ENCODE measurements at regions not wholly inside any gene's neighbourhood (a gene's known extent, or its start where the extent isn't known, plus 50 kb on each side); places are given as distances from the start of the nearest gene placed in this dataset.

DNA sequence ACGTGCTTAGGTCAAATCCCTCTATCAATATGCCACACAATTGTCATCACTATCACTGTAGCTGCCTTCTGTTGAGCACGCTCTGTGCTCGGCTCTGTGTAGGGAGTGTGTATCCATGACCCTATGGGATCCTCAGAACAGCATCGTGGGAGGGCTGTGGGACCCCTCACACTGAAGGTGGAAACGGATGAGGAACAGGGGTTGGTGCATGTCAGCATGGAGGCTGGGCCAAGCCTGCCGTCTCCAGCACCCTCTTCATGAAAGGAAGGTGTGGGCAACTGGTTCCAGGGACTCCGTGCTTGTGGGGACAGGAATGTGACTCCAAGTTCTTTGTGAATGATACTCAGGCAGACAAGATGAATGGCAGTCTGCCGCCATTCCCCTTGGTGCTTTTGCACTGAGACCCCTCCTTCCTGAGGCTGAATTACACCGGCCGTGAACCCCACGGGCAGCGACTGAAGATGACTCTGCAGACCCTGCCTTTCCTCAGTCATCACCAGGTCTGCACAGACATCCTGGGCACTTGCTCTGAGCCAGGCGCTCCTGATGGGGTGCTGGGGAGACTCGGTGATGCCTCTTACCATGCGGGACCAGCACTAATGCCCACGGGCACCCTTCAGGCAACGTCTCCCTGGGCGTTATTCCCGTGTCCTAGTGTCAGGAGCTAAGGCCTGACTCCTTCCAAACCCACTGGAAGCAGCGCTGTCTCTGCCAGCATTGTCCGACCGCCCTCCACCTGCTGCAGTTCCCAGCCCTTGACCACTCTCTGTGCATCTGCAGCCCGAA is 495.2 kb downstream of the TCERG1L start:
- no peaks in the 10 kb centered on the region for H3K36me3 ChIP-seq (ENCODE audit: insufficient read depth, low read length)
- H3K9me2 ChIP-seq (replicated peaks; ENCODE audit: low read depth, low read length), result no peaks in the 10 kb centered on the region
- H3K9ac ChIP-seq (ENCODE audit: low read depth, low read length, poor library complexity, severe bottlenecking), result no peak overlapping the region
- H4K20me1 ChIP-seq (ENCODE audit: insufficient read depth, low read length, poor library complexity, severe bottlenecking), result no peaks in the 10 kb centered on the region
- TF ChIP-seq EZH2phosphoT487 (IDR thresholded peaks at IDR 0.05; ENCODE audit: borderline replicate concordance), result no peak
- TF ChIP-seq CTCF (conservative IDR thresholded peaks at IDR 0.05; ENCODE audit: low read length), result no peak
- no peak overlapping the region for H2AFZ ChIP-seq (ENCODE audit: low read length)
- H3K9me3 ChIP-seq (ENCODE audit: insufficient read depth, low read depth, low read length), result peaks cover 8% of the 10 kb centered on the region; the same call in 1 of the 2 replicates
- no peaks in the 10 kb centered on the region for H3F3A ChIP-seq (ENCODE audit: low read depth)
- H3K4me1 ChIP-seq (ENCODE audit: insufficient read depth, low read length, poor library complexity, severe bottlenecking), result no peaks in the 10 kb centered on the region
- H3K4me3 ChIP-seq (ENCODE audit: low read length, poor library complexity, severe bottlenecking), result no peak overlapping the region
- no peak overlapping the region for H3K4me2 ChIP-seq (ENCODE audit: low read depth, low read length, poor library complexity, severe bottlenecking)
- H3K27me3 ChIP-seq (ENCODE audit: insufficient read depth, low read length, poor library complexity, severe bottlenecking), result no peaks in the 10 kb centered on the region
- H3K79me2 ChIP-seq (ENCODE audit: insufficient read depth, low read length), result no peaks in the 10 kb centered on the region

GRCh38 chr10:130817046-130817624 is 494.4 kb downstream of the TCERG1L start:
- H4K20me1 ChIP-seq (ENCODE audit: insufficient read depth, low read length, poor library complexity, severe bottlenecking), result no peaks in the 10 kb centered on the region
- no peak overlapping the region for H3K9ac ChIP-seq (ENCODE audit: low read depth, low read length, poor library complexity, severe bottlenecking)
- H3F3A ChIP-seq (ENCODE audit: low read depth), result no peaks in the 10 kb centered on the region
- no peak overlapping the region for H3K4me2 ChIP-seq (ENCODE audit: low read depth, low read length, poor library complexity, severe bottlenecking)
- H3K36me3 ChIP-seq (ENCODE audit: insufficient read depth, low read length), result no peaks in the 10 kb centered on the region
- no peaks in the 10 kb centered on the region for H3K27me3 ChIP-seq (ENCODE audit: insufficient read depth, low read length, poor library complexity, severe bottlenecking)
- H3K79me2 ChIP-seq (ENCODE audit: insufficient read depth, low read length), result no peaks in the 10 kb centered on the region
- no peak for TF ChIP-seq EZH2phosphoT487 (IDR thresholded peaks at IDR 0.05; ENCODE audit: borderline replicate concordance)
- TF ChIP-seq CTCF (conservative IDR thresholded peaks at IDR 0.05; ENCODE audit: low read length), result no peak
- peaks cover 8% of the 10 kb centered on the region; the same call in 1 of the 2 replicates for H3K9me3 ChIP-seq (ENCODE audit: insufficient read depth, low read depth, low read length)
- no peaks in the 10 kb centered on the region for H3K9me2 ChIP-seq (replicated peaks; ENCODE audit: low read depth, low read length)
- no peak overlapping the region for H2AFZ ChIP-seq (ENCODE audit: low read length)
- H3K4me3 ChIP-seq (ENCODE audit: low read length, poor library complexity, severe bottlenecking), result no peak overlapping the region
- H3K4me1 ChIP-seq (ENCODE audit: insufficient read depth, low read length, poor library complexity, severe bottlenecking), result no peaks in the 10 kb centered on the region

- no peaks in the 10 kb centered on the region for H3K27me3 ChIP-seq (ENCODE audit: insufficient read depth, low read length, poor library complexity, severe bottlenecking)
- no peaks in the 10 kb centered on the region for H3K9me2 ChIP-seq (replicated peaks; ENCODE audit: low read depth, low read length)
- no peak overlapping the region for H3K4me2 ChIP-seq (ENCODE audit: low read depth, low read length, poor library complexity, severe bottlenecking)
- TF ChIP-seq CTCF (conservative IDR thresholded peaks at IDR 0.05; ENCODE audit: low read length) (no peak), EZH2phosphoT487 (IDR thresholded peaks at IDR 0.05; ENCODE audit: borderline replicate concordance) (no peak)
- H3K9me3 ChIP-seq (ENCODE audit: insufficient read depth, low read depth, low read length), result peaks cover 8% of the 10 kb centered on the region; the same call in 1 of the 2 replicates
- no peaks in the 10 kb centered on the region for H4K20me1 ChIP-seq (ENCODE audit: insufficient read depth, low read length, poor library complexity, severe bottlenecking)
- no peak overlapping the region for H3K4me3 ChIP-seq (ENCODE audit: low read length, poor library complexity, severe bottlenecking)
- H3K9ac ChIP-seq (ENCODE audit: low read depth, low read length, poor library complexity, severe bottlenecking), result no peak overlapping the region
- no peaks in the 10 kb centered on the region for H3K79me2 ChIP-seq (ENCODE audit: insufficient read depth, low read length)
- H2AFZ ChIP-seq (ENCODE audit: low read length), result no peak overlapping the region
- H3F3A ChIP-seq (ENCODE audit: low read depth), result no peaks in the 10 kb centered on the region
- H3K36me3 ChIP-seq (ENCODE audit: insufficient read depth, low read length), result no peaks in the 10 kb centered on the region
- H3K4me1 ChIP-seq (ENCODE audit: insufficient read depth, low read length, poor library complexity, severe bottlenecking), result no peaks in the 10 kb centered on the region
Measured at GRCh38 chr10:130817674-130818073, 493.8 kb downstream of the TCERG1L start.
